ENCODE measurements at regions not wholly inside any gene's neighbourhood (a gene's known extent, or its start where the extent isn't known, plus 50 kb on each side); places are given as distances from the start of the nearest gene placed in this dataset.

GRCh38 chr11:13221722-13222121 lies 55.9 kb upstream of the BMAL1 start:
- no peak for DNase-seq (ENCODE audit: low spot score)

DNA sequence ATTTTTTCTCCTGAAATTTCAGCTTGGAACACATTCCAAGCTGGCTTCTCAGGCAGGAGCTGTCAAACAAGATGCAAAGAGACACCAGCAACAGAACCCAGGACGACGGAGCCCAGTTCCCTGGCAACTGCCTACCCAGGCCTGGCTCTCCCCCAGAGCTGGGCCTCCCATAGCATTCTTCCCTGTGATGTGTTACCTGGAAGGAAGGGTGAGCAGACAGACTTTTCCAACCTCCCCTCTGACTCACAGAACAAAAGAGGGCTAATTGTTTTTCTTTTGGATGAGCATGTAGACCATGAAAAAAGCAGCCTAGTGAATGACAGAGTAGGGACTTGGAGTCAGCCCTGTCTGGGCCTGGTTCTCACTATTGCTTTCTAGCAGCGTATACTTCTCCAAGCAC lies 55.3 kb upstream of the BMAL1 start:
- DNase-seq (ENCODE audit: low spot score) = no peak

DNA sequence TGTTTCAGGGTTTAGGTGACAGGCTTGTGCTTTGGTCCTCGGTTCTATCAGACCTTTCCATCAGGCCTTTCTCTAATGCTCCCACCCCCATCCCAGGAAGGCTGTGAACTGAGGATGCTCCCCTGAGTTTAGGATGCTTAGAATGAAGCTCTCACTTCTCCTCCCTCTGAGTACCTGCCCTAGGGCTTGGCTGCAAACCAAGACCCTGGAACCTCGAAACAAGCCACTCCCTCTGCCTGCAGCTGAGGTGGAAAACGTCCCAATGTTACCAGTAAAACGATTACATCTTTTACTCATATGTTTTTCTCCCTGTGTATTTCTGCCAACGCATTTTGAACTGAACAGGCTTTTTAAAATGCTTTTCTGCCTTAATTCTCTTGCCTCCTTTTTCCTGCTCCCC lies 54.5 kb upstream of the BMAL1 start:
- DNase-seq (ENCODE audit: low spot score) = no peak

DNA sequence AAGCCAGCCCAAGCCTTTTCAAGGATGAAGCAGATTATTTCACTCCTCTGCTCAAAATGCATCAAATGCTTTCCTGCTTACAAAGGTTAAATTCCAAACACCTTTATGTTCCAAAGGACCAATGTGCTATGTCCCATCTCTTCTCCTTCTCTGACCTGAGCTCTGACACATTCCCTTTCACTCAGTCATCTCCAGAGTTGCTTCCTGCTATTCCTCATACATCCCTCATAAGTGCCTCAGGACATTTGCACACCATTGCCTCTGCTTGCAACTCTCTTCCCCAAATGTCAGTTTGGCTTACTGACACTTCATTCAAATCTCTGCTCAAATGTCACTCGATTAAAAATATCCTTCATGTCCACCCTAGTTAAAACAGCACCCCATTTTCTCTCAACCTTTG lies 53.3 kb upstream of the BMAL1 start:
- DNase-seq (ENCODE audit: low spot score) = no peak

DNA sequence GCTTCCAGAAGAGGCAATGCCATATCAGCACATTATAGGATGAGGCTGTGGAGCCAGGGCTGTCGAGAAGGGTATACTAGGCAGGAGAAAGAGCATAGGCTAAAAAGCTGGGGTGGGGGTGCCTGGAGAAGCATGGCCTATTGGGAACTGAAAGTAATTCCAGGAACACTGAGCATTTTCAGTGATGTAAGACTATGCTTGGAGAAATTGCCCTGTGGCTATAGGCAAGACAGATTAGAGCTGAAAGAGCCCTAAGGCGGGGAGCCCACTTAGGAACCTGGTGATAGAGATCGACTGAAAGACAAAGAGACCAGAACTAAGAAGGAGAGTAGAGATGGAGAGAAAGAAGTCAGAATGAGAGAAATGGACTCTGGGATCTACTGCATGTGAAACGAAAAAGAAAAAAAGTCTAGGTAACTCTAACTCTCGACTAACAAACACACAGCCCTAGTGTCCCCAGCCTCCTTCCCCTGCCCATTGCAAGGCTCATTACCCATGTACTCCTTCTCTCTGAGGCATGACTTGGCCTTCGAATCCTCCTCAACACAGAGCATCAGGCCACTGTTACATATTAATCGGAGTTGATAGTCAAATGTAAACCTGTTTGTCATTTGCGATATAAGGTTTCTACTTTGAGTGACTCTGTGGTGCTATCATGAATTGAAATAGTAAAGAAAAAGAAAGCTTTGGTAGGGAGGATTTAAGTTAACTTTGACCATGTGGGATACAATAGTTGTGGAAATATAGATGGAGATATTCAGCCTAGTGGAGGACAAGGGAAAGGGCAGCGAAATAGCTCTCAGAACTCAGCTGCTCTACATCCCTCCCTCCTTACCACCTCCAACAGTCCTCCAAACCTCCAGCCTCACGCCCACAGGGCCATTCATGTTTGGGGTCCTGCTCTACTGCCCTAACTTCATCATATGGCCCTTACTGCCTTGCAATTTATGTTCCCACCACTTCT lies 52.3 kb upstream of the BMAL1 start:
- no peak for DNase-seq (ENCODE audit: low spot score)

GRCh38 chr11:13227676-13228255 lies 49.8 kb upstream of the BMAL1 start:
- DNase-seq (ENCODE audit: low spot score) = no peak
